ENCODE measurements at regions not wholly inside any gene's neighbourhood (a gene's known extent, or its start where the extent isn't known, plus 50 kb on each side); places are given as distances from the start of the nearest gene placed in this dataset.
A peak's percentile ranks its signal among the peaks of the same experiment; 100 is the strongest.

DNA sequence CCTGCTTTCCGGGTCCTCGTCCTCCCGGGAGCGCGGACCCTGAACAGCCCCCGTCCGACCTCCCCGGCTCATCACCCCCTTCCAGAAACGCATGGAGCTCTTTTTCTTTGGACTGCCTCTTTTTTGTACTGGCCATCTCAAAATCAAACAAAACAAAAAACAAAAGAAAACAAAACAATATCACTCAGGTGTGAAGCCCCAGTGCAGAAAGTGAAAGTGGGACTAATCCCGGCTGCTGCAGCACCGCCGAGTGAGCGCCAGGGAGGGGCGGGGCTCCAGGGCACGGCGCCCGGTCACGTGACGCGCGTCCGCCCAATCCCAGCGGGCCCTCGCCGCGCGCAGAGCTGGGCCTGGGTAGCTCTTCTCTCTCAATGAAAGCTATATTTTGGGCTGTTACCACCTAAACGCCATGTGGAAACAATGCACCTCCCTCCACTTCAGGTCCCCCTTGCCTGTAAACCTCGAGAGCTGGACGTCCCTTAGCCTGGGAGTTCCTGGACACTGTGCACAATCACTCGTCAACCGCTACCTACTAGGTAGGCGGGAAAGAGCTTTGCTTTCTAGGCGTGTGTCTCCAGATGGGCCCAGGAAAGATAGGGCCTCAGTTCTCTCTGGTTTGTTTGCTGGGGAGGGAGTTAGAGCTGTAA is 93.7 kb upstream of the PRDM1 start (continued):
- TF ChIP-seq SP7 (tag by site-specific recombination; IDR thresholded peaks at IDR 0.05) (peak; percentile 40; the same call in 1 of the 2 replicates), ZFP69B (tag by site-specific recombination; IDR thresholded peaks at IDR 0.05) (peak; percentile 62), ZNF248 (tag by site-specific recombination; IDR thresholded peaks at IDR 0.05) (no peak), ZNF292 (tag by site-specific recombination; IDR thresholded peaks at IDR 0.05; ENCODE audit: borderline replicate concordance, low read depth) (no peak), KLF16 (tag by site-specific recombination; IDR thresholded peaks at IDR 0.05) (no peak; the same call in 1 of the 2 replicates), ZNF426 (tag by site-specific recombination; IDR thresholded peaks at IDR 0.05) (no peak), KLF10 (tag by site-specific recombination; IDR thresholded peaks at IDR 0.05) (no peak), KLF7 (tag by site-specific recombination; IDR thresholded peaks at IDR 0.05; ENCODE audit: borderline replicate concordance) (no peak), ZNF433 (tag by site-specific recombination; IDR thresholded peaks at IDR 0.05; ENCODE audit: low read depth) (no peak), ZNF76 (tag by site-specific recombination; IDR thresholded peaks at IDR 0.05; ENCODE audit: borderline replicate concordance, low read depth) (no peak), KLF1 (tag by site-specific recombination; IDR thresholded peaks at IDR 0.05) (peak; percentile 32), INSM2 (tag by site-specific recombination; IDR thresholded peaks at IDR 0.05) (no peak), PRDM1 (tag by site-specific recombination; IDR thresholded peaks at IDR 0.05) (peak; percentile 80), PBX3 (CRISPR knock-in tag; IDR thresholded peaks at IDR 0.05) (no peak), ZNF175 (tag by site-specific recombination; IDR thresholded peaks at IDR 0.05) (no peak), ZNF561 (tag by site-specific recombination; IDR thresholded peaks at IDR 0.05; ENCODE audit: borderline replicate concordance) (peak; percentile 33; the same call in 1 of the 2 replicates), WT1 (tag by site-specific recombination; IDR thresholded peaks at IDR 0.05) (no peak), KLF9 (tag by site-specific recombination; IDR thresholded peaks at IDR 0.05; ENCODE audit: low read depth) (peak; percentile 72), ZNF843 (tag by site-specific recombination; IDR thresholded peaks at IDR 0.05) (no peak), YY2 (tag by site-specific recombination; IDR thresholded peaks at IDR 0.05) (no peak), ZNF660 (tag by site-specific recombination; IDR thresholded peaks at IDR 0.05) (peak; percentile 58; the same call in 1 of the 2 replicates), ZNF266 (tag by site-specific recombination; IDR thresholded peaks at IDR 0.05; ENCODE audit: low read depth) (no peak), ZNF792 (tag by site-specific recombination; IDR thresholded peaks at IDR 0.05) (no peak), SETDB1 (IDR thresholded peaks at IDR 0.05; ENCODE audit: insufficient read length, low read length) (peak; percentile 72), ZSCAN30 (tag by site-specific recombination; IDR thresholded peaks at IDR 0.05) (0 out of 2 replicates have a peak, but pooled peaks have one; percentile 14), ZNF138 (tag by site-specific recombination; IDR thresholded peaks at IDR 0.05; ENCODE audit: borderline replicate concordance) (no peak)
- TF ChIP-seq, protein P1, sequence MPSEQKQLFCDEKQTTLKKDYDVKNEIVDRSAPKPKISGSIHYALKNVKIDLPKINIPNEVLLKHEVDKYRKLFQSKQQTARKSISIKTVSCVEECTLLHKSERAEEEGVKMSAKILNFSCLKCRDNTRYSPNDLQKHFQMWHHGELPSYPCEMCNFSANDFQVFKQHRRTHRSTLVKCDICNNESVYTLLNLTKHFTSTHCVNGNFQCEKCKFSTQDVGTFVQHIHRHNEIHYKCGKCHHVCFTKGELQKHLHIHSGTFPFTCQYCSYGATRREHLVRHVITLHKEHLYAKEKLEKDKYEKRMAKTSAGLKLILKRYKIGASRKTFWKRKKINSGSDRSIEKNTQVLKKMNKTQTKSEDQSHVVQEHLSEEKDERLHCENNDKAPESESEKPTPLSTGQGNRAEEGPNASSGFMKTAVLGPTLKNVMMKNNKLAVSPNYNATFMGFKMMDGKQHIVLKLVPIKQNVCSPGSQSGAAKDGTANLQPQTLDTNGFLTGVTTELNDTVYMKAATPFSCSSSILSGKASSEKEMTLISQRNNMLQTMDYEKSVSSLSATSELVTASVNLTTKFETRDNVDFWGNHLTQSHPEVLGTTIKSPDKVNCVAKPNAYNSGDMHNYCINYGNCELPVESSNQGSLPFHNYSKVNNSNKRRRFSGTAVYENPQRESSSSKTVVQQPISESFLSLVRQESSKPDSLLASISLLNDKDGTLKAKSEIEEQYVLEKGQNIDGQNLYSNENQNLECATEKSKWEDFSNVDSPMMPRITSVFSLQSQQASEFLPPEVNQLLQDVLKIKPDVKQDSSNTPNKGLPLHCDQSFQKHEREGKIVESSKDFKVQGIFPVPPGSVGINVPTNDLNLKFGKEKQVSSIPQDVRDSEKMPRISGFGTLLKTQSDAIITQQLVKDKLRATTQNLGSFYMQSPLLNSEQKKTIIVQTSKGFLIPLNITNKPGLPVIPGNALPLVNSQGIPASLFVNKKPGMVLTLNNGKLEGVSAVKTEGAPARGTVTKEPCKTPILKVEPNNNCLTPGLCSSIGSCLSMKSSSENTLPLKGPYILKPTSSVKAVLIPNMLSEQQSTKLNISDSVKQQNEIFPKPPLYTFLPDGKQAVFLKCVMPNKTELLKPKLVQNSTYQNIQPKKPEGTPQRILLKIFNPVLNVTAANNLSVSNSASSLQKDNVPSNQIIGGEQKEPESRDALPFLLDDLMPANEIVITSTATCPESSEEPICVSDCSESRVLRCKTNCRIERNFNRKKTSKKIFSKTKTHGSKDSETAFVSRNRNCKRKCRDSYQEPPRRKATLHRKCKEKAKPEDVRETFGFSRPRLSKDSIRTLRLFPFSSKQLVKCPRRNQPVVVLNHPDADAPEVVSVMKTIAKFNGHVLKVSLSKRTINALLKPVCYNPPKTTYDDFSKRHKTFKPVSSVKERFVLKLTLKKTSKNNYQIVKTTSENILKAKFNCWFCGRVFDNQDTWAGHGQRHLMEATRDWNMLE (tag by site-specific recombination; conservative IDR thresholded peaks at IDR 0.05; ENCODE audit: low read depth) = 0 out of 2 replicates have a peak, but pooled peaks have one; percentile 20
- TF ChIP-seq, protein P2, sequence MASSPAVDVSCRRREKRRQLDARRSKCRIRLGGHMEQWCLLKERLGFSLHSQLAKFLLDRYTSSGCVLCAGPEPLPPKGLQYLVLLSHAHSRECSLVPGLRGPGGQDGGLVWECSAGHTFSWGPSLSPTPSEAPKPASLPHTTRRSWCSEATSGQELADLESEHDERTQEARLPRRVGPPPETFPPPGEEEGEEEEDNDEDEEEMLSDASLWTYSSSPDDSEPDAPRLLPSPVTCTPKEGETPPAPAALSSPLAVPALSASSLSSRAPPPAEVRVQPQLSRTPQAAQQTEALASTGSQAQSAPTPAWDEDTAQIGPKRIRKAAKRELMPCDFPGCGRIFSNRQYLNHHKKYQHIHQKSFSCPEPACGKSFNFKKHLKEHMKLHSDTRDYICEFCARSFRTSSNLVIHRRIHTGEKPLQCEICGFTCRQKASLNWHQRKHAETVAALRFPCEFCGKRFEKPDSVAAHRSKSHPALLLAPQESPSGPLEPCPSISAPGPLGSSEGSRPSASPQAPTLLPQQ (tag by site-specific recombination; IDR thresholded peaks at IDR 0.05) = peak; percentile 78
- TF ChIP-seq, protein P3, sequence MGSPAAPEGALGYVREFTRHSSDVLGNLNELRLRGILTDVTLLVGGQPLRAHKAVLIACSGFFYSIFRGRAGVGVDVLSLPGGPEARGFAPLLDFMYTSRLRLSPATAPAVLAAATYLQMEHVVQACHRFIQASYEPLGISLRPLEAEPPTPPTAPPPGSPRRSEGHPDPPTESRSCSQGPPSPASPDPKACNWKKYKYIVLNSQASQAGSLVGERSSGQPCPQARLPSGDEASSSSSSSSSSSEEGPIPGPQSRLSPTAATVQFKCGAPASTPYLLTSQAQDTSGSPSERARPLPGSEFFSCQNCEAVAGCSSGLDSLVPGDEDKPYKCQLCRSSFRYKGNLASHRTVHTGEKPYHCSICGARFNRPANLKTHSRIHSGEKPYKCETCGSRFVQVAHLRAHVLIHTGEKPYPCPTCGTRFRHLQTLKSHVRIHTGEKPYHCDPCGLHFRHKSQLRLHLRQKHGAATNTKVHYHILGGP (tag by site-specific recombination; IDR thresholded peaks at IDR 0.05) = peak; percentile 98
